IMR-90 (cell line): ENCODE measurements at regions not wholly inside any gene's neighbourhood (a gene's known extent, or its start where the extent isn't known, plus 50 kb on each side); places are given as distances from the start of the nearest gene placed in this dataset.

ENCODE experiments used
- ATAC-seq: fragments of 200-7000 bp; cut with Tn5 transposase; 2 replicates; pipeline ENCODE4 v1.9.1; 2020; ENCODE audit warnings: low read depth, mild to moderate bottlenecking, moderate library complexity
- BruUV-seq: library from RNA; stranded (reverse); fragments of 400-500 nt; replicated peaks from 2 replicates; lab custom pipeline; 2021; lab: Mats Ljungman, UMichigan
- CTCF ChIA-PET: fragments of 300-600 bp; formaldehyde crosslinking; extraction: SDS; loops from one replicate; lab custom pipeline; 2021; ENCODE audit warnings: antibody characterized with exemption; lab: Yijun Ruan, JAX
- POLR2A ChIA-PET: fragments of 300-600 bp; sonication (Branson Sonifier 250); formaldehyde crosslinking; loops from one replicate; lab custom pipeline; 2022; ENCODE audit warnings: antibody characterized with exemption; ENCODE audit not compliant: unreplicated experiment; lab: Charles Lee
- DNase-seq: peaks from one replicate; pipeline ENCODE4 v3.0.0; 2013
- H2AFZ ChIP-seq: replicated peaks from 2 replicates; pipeline ENCODE3; 2013; ENCODE audit warnings: low read length, mild to moderate bottlenecking; ENCODE audit not compliant: poor library complexity
- H2AK5ac ChIP-seq: 2 replicates; pipeline ENCODE4 v1.6.1; 2013; ENCODE audit warnings: low read depth, low read length, inconsistent platforms
- H2AK9ac ChIP-seq: replicated peaks from 2 replicates; pipeline ENCODE3; 2013; ENCODE audit warnings: mild to moderate bottlenecking, low read depth, low read length, moderate library complexity; ENCODE audit not compliant: poor library complexity
- H2BK120ac ChIP-seq: 2 replicates; pipeline ENCODE4 v1.6.1; 2013; ENCODE audit warnings: low read depth, low read length, inconsistent platforms
- H2BK15ac ChIP-seq: 3 replicates; pipeline ENCODE4 v1.6.1; 2013; ENCODE audit warnings: low read depth, low read length, inconsistent platforms
- H2BK20ac ChIP-seq: 2 replicates; pipeline ENCODE4 v1.6.1; 2013; ENCODE audit warnings: low read depth, mild to moderate bottlenecking, inconsistent platforms, low read length, moderate library complexity
- H2BK5ac ChIP-seq: 2 replicates; pipeline ENCODE4 v1.6.1; 2013; ENCODE audit warnings: mild to moderate bottlenecking, low read depth, low read length, inconsistent platforms; ENCODE audit not compliant: poor library complexity, severe bottlenecking
- H3K14ac ChIP-seq: replicated peaks from 2 replicates; pipeline ENCODE4 v1.6.1; 2013; ENCODE audit warnings: low read depth, low read length, inconsistent platforms
- H3K18ac ChIP-seq: 2 replicates; pipeline ENCODE4 v1.6.1; 2013; ENCODE audit warnings: low read depth, low read length, control low read depth
- H3K23ac ChIP-seq: 2 replicates; pipeline ENCODE4 v1.6.1; 2013; ENCODE audit warnings: low read depth, low read length, inconsistent platforms
- H3K27ac ChIP-seq: 2 replicates; pipeline ENCODE4 v1.5.1; 2013; ENCODE audit warnings: mild to moderate bottlenecking, control low read depth, low read length; ENCODE audit not compliant: insufficient read depth
- H3K27me3 ChIP-seq: 2 replicates; pipeline ENCODE4 v1.6.1; 2013; ENCODE audit warnings: low read length; ENCODE audit not compliant: control insufficient read depth, insufficient read depth
- H3K36me3 ChIP-seq: 2 replicates; pipeline ENCODE4 v1.6.1; 2013; ENCODE audit warnings: low read length, mixed read lengths; ENCODE audit not compliant: control insufficient read depth, insufficient read depth
- H3K4ac ChIP-seq: 2 replicates; pipeline ENCODE4 v1.6.1; 2013; ENCODE audit warnings: low read depth, low read length, inconsistent platforms
- H3K4me1 ChIP-seq: 2 replicates; pipeline ENCODE4 v1.6.1; 2013; ENCODE audit warnings: low read length, mixed read lengths; ENCODE audit not compliant: control insufficient read depth, insufficient read depth
- H3K4me2 ChIP-seq: 2 replicates; pipeline ENCODE4 v1.6.1; 2013; ENCODE audit warnings: low read depth, mild to moderate bottlenecking, control low read depth, low read length, moderate library complexity
- H3K4me3 ChIP-seq: 2 replicates; pipeline ENCODE4 v1.5.1; 2013; ENCODE audit warnings: low read depth, mild to moderate bottlenecking, control low read depth, low read length, moderate library complexity; ENCODE audit not compliant: insufficient read depth
- H3K56ac ChIP-seq: 2 replicates; pipeline ENCODE4 v1.6.1; 2013; ENCODE audit warnings: low read length, inconsistent platforms; ENCODE audit not compliant: insufficient read depth; ENCODE audit errors: extremely low read depth
- H3K79me1 ChIP-seq, 2 experiments: 2 replicates each; pipeline ENCODE4 v1.6.1; 2013; ENCODE audit warnings: low read length in 2 of 2, inconsistent platforms in 1 of 2, low read depth in 1 of 2
- H3K9ac ChIP-seq: 2 replicates; pipeline ENCODE4 v1.6.1; 2013; ENCODE audit warnings: low read depth, low read length, control low read depth
- H3K9me1 ChIP-seq: 2 replicates; pipeline ENCODE4 v1.6.1; 2013; ENCODE audit warnings: low read length, inconsistent platforms; ENCODE audit not compliant: insufficient read depth
- H3K9me3 ChIP-seq: 2 replicates; pipeline ENCODE4 v1.6.1; 2013; ENCODE audit warnings: low read length; ENCODE audit not compliant: control insufficient read depth, insufficient read depth
- H4K20me1 ChIP-seq: 2 replicates; pipeline ENCODE4 v1.6.1; 2013; ENCODE audit warnings: low read length, inconsistent platforms; ENCODE audit not compliant: insufficient read depth
- H4K5ac ChIP-seq: 2 replicates; pipeline ENCODE4 v1.6.1; 2013; ENCODE audit warnings: mild to moderate bottlenecking, low read depth, low read length, control low read depth
- H4K8ac ChIP-seq, 2 experiments: 2 replicates each; pipeline ENCODE4 v1.6.1; 2013; ENCODE audit warnings: low read depth in 2 of 2, low read length in 2 of 2, control low read depth in 1 of 2, inconsistent platforms in 1 of 2
- H4K91ac ChIP-seq: 2 replicates; pipeline ENCODE4 v1.6.1; 2013; ENCODE audit warnings: low read depth, low read length, inconsistent platforms; ENCODE audit not compliant: insufficient read depth
- BHLHE40 ChIP-seq: fragments of 150-350 bp; IDR thresholded peaks from 2 replicates; pipeline ENCODE4 v1.6.1; 2016; ENCODE audit warnings: mild to moderate bottlenecking, low read depth, low read length
- CEBPB ChIP-seq: IDR thresholded peaks from 2 replicates; pipeline ENCODE4 v1.6.1; 2012; ENCODE audit warnings: low read depth, low read length, improper control_type of control experiment
- CHD1 ChIP-seq: IDR thresholded peaks from 2 replicates; pipeline ENCODE4 v1.6.1; 2012; ENCODE audit warnings: low read depth, low read length, improper control_type of control experiment
- FOS ChIP-seq: fragments of 150-350 bp; IDR thresholded peaks from 2 replicates; pipeline ENCODE4 v1.6.1; 2016; ENCODE audit warnings: low read depth, low read length
- MAFK ChIP-seq: IDR thresholded peaks from 2 replicates; pipeline ENCODE4 v1.6.1; 2012; ENCODE audit warnings: low read depth, low read length, improper control_type of control experiment
- MAZ ChIP-seq: IDR thresholded peaks from 2 replicates; pipeline ENCODE4 v1.6.1; 2012; ENCODE audit warnings: low read depth, mild to moderate bottlenecking, low read length, improper control_type of control experiment, moderate library complexity, borderline replicate concordance
- MXI1 ChIP-seq: IDR thresholded peaks from 2 replicates; pipeline ENCODE4 v1.6.1; 2012; ENCODE audit warnings: low read depth, mild to moderate bottlenecking, low read length, moderate library complexity, borderline replicate concordance
- POLR2A ChIP-seq: IDR thresholded peaks from 2 replicates; pipeline ENCODE4 v1.6.1; 2012; ENCODE audit warnings: mild to moderate bottlenecking, low read depth, low read length
- RAD21 ChIP-seq: IDR thresholded peaks from 2 replicates; pipeline ENCODE4 v1.6.1; 2012; ENCODE audit warnings: low read length, improper control_type of control experiment
- RCOR1 ChIP-seq: IDR thresholded peaks from 2 replicates; pipeline ENCODE4 v1.6.1; 2012; ENCODE audit warnings: mild to moderate bottlenecking, low read length, improper control_type of control experiment; ENCODE audit not compliant: insufficient replicate concordance
- RFX5 ChIP-seq: IDR thresholded peaks from 2 replicates; pipeline ENCODE4 v1.8.0; 2012; ENCODE audit warnings: low read depth, mild to moderate bottlenecking, low read length, moderate library complexity
- SMC3 ChIP-seq: fragments of 150-350 bp; IDR thresholded peaks from 2 replicates; pipeline ENCODE4 v1.6.1; 2016; ENCODE audit warnings: low read depth, mild to moderate bottlenecking, antibody characterized with exemption, low read length, moderate library complexity
- WGBS, 2 experiments: methylation state at CpG; one replicate each; pipeline versions ENCODE4 v1.1.5 to v1.1.7; 2013; ENCODE audit warnings: missing lambda C conversion rate in 2 of 2; ENCODE audit not compliant: insufficient read length in 1 of 2; ENCODE audit errors: extremely low coverage in 2 of 2; 5-methylcytosine and 5-hydroxymethylcytosine counted together
- dilution Hi-C: fragments of 300-500 bp; cut with HindIII; formaldehyde crosslinking; loops from one replicate; pipeline ENCODE4 v1.14.3; 2018; ENCODE audit warnings: low sequenced_read_pairs; ENCODE audit not compliant: unreplicated experiment
- in situ Hi-C: fragments of 300-500 bp; cut with MboI; formaldehyde crosslinking; loops from 3 replicates; pipeline ENCODE4 v1.14.3; 2019; ENCODE audit warnings: low sequenced_read_pairs, inconsistent platforms, mixed read lengths
- intact Hi-C: fragments of 100-400 bp; cut with micrococcal nuclease; formaldehyde crosslinking; loops from 2 replicates; pipeline ENCODE4 v1.10.0; 2022
- TF ChIP-seq, protein P1 (sequence below): fragments of 150-350 bp; IDR thresholded peaks from 2 replicates; pipeline ENCODE4 v1.6.1; 2017; ENCODE audit warnings: mild to moderate bottlenecking, antibody characterized with exemption, low read length, low read depth
- TF ChIP-seq, protein P2 (sequence below): conservative IDR thresholded peaks from 2 replicates; pipeline ENCODE4 v1.5.1; 2012; ENCODE audit warnings: mild to moderate bottlenecking, low read depth, low read length, improper control_type of control experiment
- TF ChIP-seq, protein P3 (sequence below): fragments of 150-350 bp; IDR thresholded peaks from 2 replicates; pipeline ENCODE4 v1.6.1; 2016; ENCODE audit warnings: low read depth, mild to moderate bottlenecking, low read length, moderate library complexity, borderline replicate concordance

DNA sequence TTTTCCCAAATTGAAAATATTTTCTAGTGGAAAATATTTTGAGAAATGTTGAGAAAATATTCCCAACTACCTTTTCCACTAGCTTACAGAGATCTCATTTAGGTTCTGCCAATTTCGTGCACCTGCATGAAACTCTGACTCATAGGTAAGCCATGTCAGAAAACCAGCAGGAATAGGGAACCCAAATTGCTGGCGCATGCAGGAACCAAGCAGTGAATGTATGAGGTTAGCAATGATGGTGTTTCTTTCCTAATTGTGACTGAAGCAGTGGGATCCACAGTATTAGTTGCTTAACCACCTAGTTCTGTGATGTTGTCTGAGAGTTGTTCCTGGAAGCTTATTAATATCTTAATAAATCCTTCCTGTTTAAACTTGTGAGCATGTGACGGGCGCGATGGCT lies 381.0 kb upstream of the TRAM1L1 start:
- CTCF ChIA-PET = no interaction called here
- Histone ChIP-seq H2AK9ac (no peak overlapping the region), H3K79me1 (no peaks in the 10 kb centered on the region), H3K23ac (no peak overlapping the region), H3K36me3 (no peaks in the 10 kb centered on the region), H2BK15ac (no peak overlapping the region), H3K4me1 (no peaks in the 10 kb centered on the region), H3K18ac (no peak overlapping the region), H2BK5ac (no peak overlapping the region), H2BK20ac (no peak overlapping the region), H4K8ac (no peak overlapping the region), H4K5ac (no peak overlapping the region), H3K56ac (no peak overlapping the region), H3K14ac (no peak overlapping the region), H3K4me3 (no peak overlapping the region), H4K20me1 (no peaks in the 10 kb centered on the region), H3K9ac (no peak overlapping the region), H4K91ac (no peak overlapping the region), H2BK120ac (no peak overlapping the region), H3K27ac (no peak overlapping the region), H3K4ac (no peak overlapping the region), H3K9me1 (no peaks in the 10 kb centered on the region), H2AK5ac (no peak overlapping the region), H3K9me3 (no peaks in the 10 kb centered on the region), H2AFZ (no peak overlapping the region), H3K4me2 (no peak overlapping the region), H3K27me3 (no peaks in the 10 kb centered on the region)
- dilution Hi-C loops = no loop called here
- POLR2A ChIA-PET = no interaction called here
- no peak for ATAC-seq
- in situ Hi-C loops = no loop called here
- TF ChIP-seq POLR2A (no peak), MAFK (no peak), RAD21 (no peak), RFX5 (no peak), CEBPB (no peak), FOS (no peak), RCOR1 (no peak), MAZ (no peak), SMC3 (no peak), BHLHE40 (no peak), CHD1 (no peak), MXI1 (no peak)
- TF ChIP-seq, protein P1, sequence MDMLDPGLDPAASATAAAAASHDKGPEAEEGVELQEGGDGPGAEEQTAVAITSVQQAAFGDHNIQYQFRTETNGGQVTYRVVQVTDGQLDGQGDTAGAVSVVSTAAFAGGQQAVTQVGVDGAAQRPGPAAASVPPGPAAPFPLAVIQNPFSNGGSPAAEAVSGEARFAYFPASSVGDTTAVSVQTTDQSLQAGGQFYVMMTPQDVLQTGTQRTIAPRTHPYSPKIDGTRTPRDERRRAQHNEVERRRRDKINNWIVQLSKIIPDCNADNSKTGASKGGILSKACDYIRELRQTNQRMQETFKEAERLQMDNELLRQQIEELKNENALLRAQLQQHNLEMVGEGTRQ = no peak
- TF ChIP-seq, protein P2, sequence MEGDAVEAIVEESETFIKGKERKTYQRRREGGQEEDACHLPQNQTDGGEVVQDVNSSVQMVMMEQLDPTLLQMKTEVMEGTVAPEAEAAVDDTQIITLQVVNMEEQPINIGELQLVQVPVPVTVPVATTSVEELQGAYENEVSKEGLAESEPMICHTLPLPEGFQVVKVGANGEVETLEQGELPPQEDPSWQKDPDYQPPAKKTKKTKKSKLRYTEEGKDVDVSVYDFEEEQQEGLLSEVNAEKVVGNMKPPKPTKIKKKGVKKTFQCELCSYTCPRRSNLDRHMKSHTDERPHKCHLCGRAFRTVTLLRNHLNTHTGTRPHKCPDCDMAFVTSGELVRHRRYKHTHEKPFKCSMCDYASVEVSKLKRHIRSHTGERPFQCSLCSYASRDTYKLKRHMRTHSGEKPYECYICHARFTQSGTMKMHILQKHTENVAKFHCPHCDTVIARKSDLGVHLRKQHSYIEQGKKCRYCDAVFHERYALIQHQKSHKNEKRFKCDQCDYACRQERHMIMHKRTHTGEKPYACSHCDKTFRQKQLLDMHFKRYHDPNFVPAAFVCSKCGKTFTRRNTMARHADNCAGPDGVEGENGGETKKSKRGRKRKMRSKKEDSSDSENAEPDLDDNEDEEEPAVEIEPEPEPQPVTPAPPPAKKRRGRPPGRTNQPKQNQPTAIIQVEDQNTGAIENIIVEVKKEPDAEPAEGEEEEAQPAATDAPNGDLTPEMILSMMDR = no peak
- TF ChIP-seq, protein P3, sequence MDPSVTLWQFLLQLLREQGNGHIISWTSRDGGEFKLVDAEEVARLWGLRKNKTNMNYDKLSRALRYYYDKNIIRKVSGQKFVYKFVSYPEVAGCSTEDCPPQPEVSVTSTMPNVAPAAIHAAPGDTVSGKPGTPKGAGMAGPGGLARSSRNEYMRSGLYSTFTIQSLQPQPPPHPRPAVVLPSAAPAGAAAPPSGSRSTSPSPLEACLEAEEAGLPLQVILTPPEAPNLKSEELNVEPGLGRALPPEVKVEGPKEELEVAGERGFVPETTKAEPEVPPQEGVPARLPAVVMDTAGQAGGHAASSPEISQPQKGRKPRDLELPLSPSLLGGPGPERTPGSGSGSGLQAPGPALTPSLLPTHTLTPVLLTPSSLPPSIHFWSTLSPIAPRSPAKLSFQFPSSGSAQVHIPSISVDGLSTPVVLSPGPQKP = no peak
- intact Hi-C loops = no loop called here
- DNase-seq = no peak
- no TSS peak for BruUV-seq
- no CpG with 5 or more reads among the region's 5 CpGs for WGBS, 2 experiments
